Calu3 (cell line): ENCODE measurements at regions not wholly inside any gene's neighbourhood (a gene's known extent, or its start where the extent isn't known, plus 50 kb on each side); places are given as distances from the start of the nearest gene placed in this dataset.

Source experiments
- BruUV-seq: library from RNA; stranded (reverse); fragments of 400-500 nt; replicated peaks from 2 replicates; lab custom pipeline; 2021; lab: Mats Ljungman, UMichigan
- CTCF ChIA-PET: fragments of 300-600 bp; sonication (Branson Sonifier 250); formaldehyde crosslinking; loops from one replicate; lab custom pipeline; 2022; ENCODE audit warnings: antibody characterized with exemption; lab: Charles Lee
- DNase-seq: peaks from one replicate; pipeline ENCODE4 v3.0.0; 2022
- H3K27ac Mint-ChIP-seq: one replicate; pipeline ENCODE4 v1.8.0; 2022; ENCODE audit warnings: mixed read lengths; ENCODE audit not compliant: unreplicated experiment
- H3K27me3 Mint-ChIP-seq: one replicate; pipeline ENCODE4 v1.8.0; 2022; ENCODE audit warnings: mixed read lengths; ENCODE audit not compliant: unreplicated experiment
- H3K36me3 Mint-ChIP-seq: one replicate; pipeline ENCODE4 v1.8.0; 2022; ENCODE audit warnings: mild to moderate bottlenecking, moderate library complexity, mixed read lengths; ENCODE audit not compliant: insufficient read depth, unreplicated experiment
- H3K4me1 Mint-ChIP-seq: one replicate; pipeline ENCODE4 v1.8.0; 2022; ENCODE audit warnings: mild to moderate bottlenecking, low read depth, mixed read lengths; ENCODE audit not compliant: unreplicated experiment
- H3K4me3 Mint-ChIP-seq: one replicate; pipeline ENCODE4 v1.8.0; 2022; ENCODE audit warnings: mild to moderate bottlenecking, low read depth, moderate library complexity, mixed read lengths; ENCODE audit not compliant: unreplicated experiment
- H3K9me3 Mint-ChIP-seq: one replicate; pipeline ENCODE4 v1.8.0; 2022; ENCODE audit warnings: low read depth, mixed read lengths; ENCODE audit not compliant: unreplicated experiment
- intact Hi-C: fragments of 100-400 bp; cut with micrococcal nuclease; formaldehyde crosslinking; loops from one replicate; pipeline ENCODE4 v1.10.0; 2022; ENCODE audit not compliant: unreplicated experiment
- TF ChIP-seq, protein P1 (sequence below): fragments of 200-600 bp; IDR thresholded peaks from one replicate; pipeline ENCODE4 v1.8.0; 2022; ENCODE audit warnings: antibody characterized with exemption; ENCODE audit not compliant: unreplicated experiment

DNA sequence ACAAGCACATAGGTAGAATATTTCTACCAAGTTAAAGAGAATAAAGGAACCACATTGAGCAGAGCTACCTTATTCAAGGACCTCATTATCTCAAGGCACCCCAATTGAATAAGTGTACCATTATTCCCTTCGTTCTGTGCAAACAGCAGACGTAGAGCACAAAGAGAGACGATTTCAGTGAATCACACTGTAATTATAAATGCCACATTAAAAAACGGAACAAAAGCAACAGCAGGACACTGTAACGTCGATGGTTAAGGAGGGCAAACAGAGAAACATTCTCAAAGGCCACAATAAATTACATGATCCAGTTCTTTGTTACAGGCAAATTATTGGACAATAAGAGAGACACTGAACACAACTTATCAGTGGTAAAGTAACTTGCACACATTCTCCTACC lies 644.1 kb upstream of the TENM3 start:
- no peak overlapping the region for H3K27ac Mint-ChIP-seq
- TF ChIP-seq, protein P1, sequence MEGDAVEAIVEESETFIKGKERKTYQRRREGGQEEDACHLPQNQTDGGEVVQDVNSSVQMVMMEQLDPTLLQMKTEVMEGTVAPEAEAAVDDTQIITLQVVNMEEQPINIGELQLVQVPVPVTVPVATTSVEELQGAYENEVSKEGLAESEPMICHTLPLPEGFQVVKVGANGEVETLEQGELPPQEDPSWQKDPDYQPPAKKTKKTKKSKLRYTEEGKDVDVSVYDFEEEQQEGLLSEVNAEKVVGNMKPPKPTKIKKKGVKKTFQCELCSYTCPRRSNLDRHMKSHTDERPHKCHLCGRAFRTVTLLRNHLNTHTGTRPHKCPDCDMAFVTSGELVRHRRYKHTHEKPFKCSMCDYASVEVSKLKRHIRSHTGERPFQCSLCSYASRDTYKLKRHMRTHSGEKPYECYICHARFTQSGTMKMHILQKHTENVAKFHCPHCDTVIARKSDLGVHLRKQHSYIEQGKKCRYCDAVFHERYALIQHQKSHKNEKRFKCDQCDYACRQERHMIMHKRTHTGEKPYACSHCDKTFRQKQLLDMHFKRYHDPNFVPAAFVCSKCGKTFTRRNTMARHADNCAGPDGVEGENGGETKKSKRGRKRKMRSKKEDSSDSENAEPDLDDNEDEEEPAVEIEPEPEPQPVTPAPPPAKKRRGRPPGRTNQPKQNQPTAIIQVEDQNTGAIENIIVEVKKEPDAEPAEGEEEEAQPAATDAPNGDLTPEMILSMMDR, result no peak
- H3K36me3 Mint-ChIP-seq, result no peaks in the 10 kb centered on the region
- CTCF ChIA-PET, result interaction anchor here (0.6 kb wide), 1 partner anchor 10 kb away, joined by 3 read pairs; no protein-coding TSS in a partner anchor
- no peaks in the 10 kb centered on the region for H3K4me1 Mint-ChIP-seq
- DNase-seq, result no peak
- intact Hi-C loops, result no loop called here
- H3K4me3 Mint-ChIP-seq, result no peak overlapping the region
- H3K9me3 Mint-ChIP-seq, result peaks cover 2% of the 10 kb centered on the region
- BruUV-seq, result no TSS peak
- no peaks in the 10 kb centered on the region for H3K27me3 Mint-ChIP-seq

DNA sequence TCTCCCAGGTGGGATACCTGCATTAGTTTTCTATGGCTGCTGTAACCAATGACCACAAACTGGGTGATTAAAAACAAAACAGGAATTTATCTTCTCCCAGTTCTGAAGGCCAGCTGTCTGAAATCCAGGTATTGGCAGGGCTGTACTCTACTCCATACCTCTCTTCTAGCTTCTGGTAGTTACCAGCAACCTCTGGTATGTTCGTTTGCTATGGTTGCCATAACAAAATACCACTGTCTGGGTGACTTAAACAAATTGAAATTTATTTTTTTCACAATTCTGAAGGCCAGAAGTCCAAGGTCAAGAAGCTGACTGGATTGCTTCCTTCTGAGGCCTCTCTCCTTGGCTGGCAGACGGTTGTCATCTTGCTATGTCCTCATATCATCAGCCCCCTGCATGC lies 642.1 kb upstream of the TENM3 start:
- H3K27me3 Mint-ChIP-seq, result no peaks in the 10 kb centered on the region
- H3K36me3 Mint-ChIP-seq, result no peaks in the 10 kb centered on the region
- DNase-seq, result no peak
- TF ChIP-seq, protein P1, result no peak
- intact Hi-C loops, result no loop called here
- CTCF ChIA-PET, result no interaction called here
- H3K4me1 Mint-ChIP-seq, result no peaks in the 10 kb centered on the region
- no peak overlapping the region for H3K4me3 Mint-ChIP-seq
- BruUV-seq, result no TSS peak
- H3K9me3 Mint-ChIP-seq, result peaks cover 4% of the 10 kb centered on the region
- H3K27ac Mint-ChIP-seq, result no peak overlapping the region

DNA sequence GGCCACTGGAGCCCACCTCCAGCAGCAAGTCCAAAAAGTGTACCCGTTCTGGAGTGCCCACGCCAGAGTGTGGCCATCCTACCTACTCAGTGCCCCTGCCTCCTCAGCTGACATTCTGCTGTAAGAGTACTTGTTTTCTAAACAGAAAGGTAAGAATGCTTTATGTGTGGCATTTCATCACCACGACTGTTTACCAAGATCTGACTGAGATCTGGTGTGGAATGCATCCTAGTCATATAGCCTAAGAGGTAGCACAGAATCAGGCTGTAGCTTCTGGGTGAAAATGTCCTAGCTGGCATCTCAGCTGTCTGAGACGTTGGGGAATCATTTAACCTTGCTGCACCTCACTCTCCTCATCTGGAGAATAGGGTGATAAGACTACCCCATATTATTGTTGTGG lies 638.7 kb upstream of the TENM3 start:
- TF ChIP-seq, protein P1, result no peak
- intact Hi-C loops, result no loop called here
- Mint-ChIP-seq H3K4me1 (peaks cover 5% of the 10 kb centered on the region), H3K36me3 (no peaks in the 10 kb centered on the region), H3K27ac (no peak overlapping the region), H3K9me3 (peaks cover 6% of the 10 kb centered on the region), H3K4me3 (no peak overlapping the region), H3K27me3 (no peaks in the 10 kb centered on the region)
- CTCF ChIA-PET, result no interaction called here
- DNase-seq, result no peak
- BruUV-seq, result no TSS peak

DNA sequence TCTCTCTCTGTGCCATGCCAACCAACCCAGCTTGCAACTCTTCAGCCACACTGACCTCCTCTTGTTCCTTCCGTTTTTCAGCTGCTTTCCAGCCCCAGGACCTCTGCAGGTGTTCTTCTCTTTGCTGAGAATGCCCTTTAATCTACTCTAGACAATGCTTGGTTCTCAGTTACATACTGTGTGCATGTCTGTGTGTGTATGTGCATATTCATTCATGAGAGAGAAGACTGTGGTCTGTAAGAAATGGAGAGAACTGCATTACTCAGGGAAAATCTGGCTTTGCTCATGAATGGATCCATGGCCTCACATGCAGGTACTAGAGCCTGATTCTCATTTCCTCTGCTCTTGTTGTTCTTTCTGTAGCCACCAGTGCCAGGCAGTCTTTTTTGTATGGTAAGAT lies 636.9 kb upstream of the TENM3 start:
- H3K4me3 Mint-ChIP-seq, result no peak overlapping the region
- H3K27ac Mint-ChIP-seq, result no peak overlapping the region
- no peaks in the 10 kb centered on the region for H3K36me3 Mint-ChIP-seq
- no peak for DNase-seq
- BruUV-seq, result no TSS peak
- no peaks in the 10 kb centered on the region for H3K27me3 Mint-ChIP-seq
- peaks cover 6% of the 10 kb centered on the region for H3K9me3 Mint-ChIP-seq
- peaks cover 5% of the 10 kb centered on the region for H3K4me1 Mint-ChIP-seq
- intact Hi-C loops, result no loop called here
- CTCF ChIA-PET, result interaction anchor here (0.5 kb wide), 1 partner anchor 12 kb away, joined by 5 read pairs; no protein-coding TSS in a partner anchor
- TF ChIP-seq, protein P1, result no peak
